Activated gamma-delta T cell treated with Interleukin-2 at 50 U/mL for 16 hours (primary cell): ENCODE measurements at regions not wholly inside any gene's neighbourhood (a gene's known extent, or its start where the extent isn't known, plus 50 kb on each side); places are given as distances from the start of the nearest gene placed in this dataset.
"Not testable (repeated sequence)": the region's sequence is repeated elsewhere in the genome, so short reads cannot be mapped to it uniquely, and the experiment has no call there.

Experiments used
- DNase-seq: peaks from one replicate; pipeline ENCODE4 v3.0.0-alpha.2; 2020

- DNase-seq: not testable (repeated sequence)
These were observed 396.1 kb upstream of the TNRC6C start for GRCh38 chr17:77562361-77562760.

- no peak for DNase-seq
These were observed 394.9 kb upstream of the TNRC6C start for GRCh38 chr17:77563439-77564102.

GRCh38 chr17:77564278-77564920 lies 394.1 kb upstream of the TNRC6C start:
- no peak for DNase-seq

GRCh38 chr17:77565166-77565565 lies 393.3 kb upstream of the TNRC6C start:
- no peak for DNase-seq

- DNase-seq: no peak
These were observed 392.4 kb upstream of the TNRC6C start for GRCh38 chr17:77566151-77566550.

GRCh38 chr17:77566566-77567138 lies 391.9 kb upstream of the TNRC6C start:
- DNase-seq: no peak

- DNase-seq: no peak
These were observed 390.0 kb upstream of the TNRC6C start for GRCh38 chr17:77568540-77568939.

- DNase-seq: no peak
These were observed 388.5 kb upstream of the TNRC6C start for GRCh38 chr17:77569846-77570564.

- DNase-seq: no peak
These were observed 388.0 kb upstream of the TNRC6C start for GRCh38 chr17:77570565-77570898.

GRCh38 chr17:77571155-77571981 lies 387.1 kb upstream of the TNRC6C start:
- peak; percentile 16 for DNase-seq

GRCh38 chr17:77572065-77572601 lies 386.4 kb upstream of the TNRC6C start:
- DNase-seq: no peak

- DNase-seq: no peak
These were observed 385.7 kb upstream of the TNRC6C start for GRCh38 chr17:77572851-77573250.

- no peak for DNase-seq
These were observed 381.0 kb upstream of the TNRC6C start for GRCh38 chr17:77577491-77577890.

GRCh38 chr17:77579131-77579530 lies 379.4 kb upstream of the TNRC6C start:
- DNase-seq: no peak

- no peak for DNase-seq
These were observed 378.8 kb upstream of the TNRC6C start for GRCh38 chr17:77579682-77580081.

GRCh38 chr17:77580531-77581270 lies 377.8 kb upstream of the TNRC6C start:
- DNase-seq: no peak

- no peak for DNase-seq
These were observed 377.0 kb upstream of the TNRC6C start for GRCh38 chr17:77581480-77581879.

- DNase-seq: no peak
These were observed 373.2 kb upstream of the TNRC6C start for GRCh38 chr17:77585142-77585860.

GRCh38 chr17:77590951-77591735 lies 367.4 kb upstream of the TNRC6C start:
- no peak for DNase-seq

- DNase-seq: no peak
These were observed 366.2 kb upstream of the TNRC6C start for GRCh38 chr17:77592106-77592865.
